HCT116 (cell line): ENCODE measurements at regions not wholly inside any gene's neighbourhood (a gene's known extent, or its start where the extent isn't known, plus 50 kb on each side); places are given as distances from the start of the nearest gene placed in this dataset.

Source experiments
- EZH2 ChIP-seq: fragments of 200-600 bp; sonication (generic); IDR thresholded peaks from 2 replicates; pipeline ENCODE4 v1.6.1; 2017; ENCODE audit warnings: antibody characterized with exemption, mixed run types
- EZH2phosphoT487 ChIP-seq: fragments of 200-600 bp; IDR thresholded peaks from 2 replicates; pipeline ENCODE4 v1.6.1; 2018; ENCODE audit warnings: antibody characterized with exemption, borderline replicate concordance
- SRF ChIP-seq: IDR thresholded peaks from 2 replicates; pipeline ENCODE4 v1.6.1; 2012; ENCODE audit warnings: low read depth
- YY1 ChIP-seq: IDR thresholded peaks from 2 replicates; pipeline ENCODE4 v1.6.1; 2011; ENCODE audit warnings: low read length, low read depth, moderate library complexity, mild to moderate bottlenecking; ENCODE audit not compliant: insufficient replicate concordance; ENCODE audit errors: extremely low read depth

- TF ChIP-seq SRF (no peak), YY1 (no peak), EZH2 (no peak), EZH2phosphoT487 (no peak)
Observed at GRCh38 chr20:50277064-50277415, 86.4 kb downstream of the CEBPB start.
